HCT116 (cell line): ENCODE measurements at regions not wholly inside any gene's neighbourhood (a gene's known extent, or its start where the extent isn't known, plus 50 kb on each side); places are given as distances from the start of the nearest gene placed in this dataset.

Experiments
- ATF3 ChIP-seq: IDR thresholded peaks from 2 replicates; pipeline ENCODE4 v1.6.1; 2012
- CTCF ChIP-seq, 3 experiments: fragments of 200-600 bp in 1 of 3; sonication (generic) in 1 of 3; IDR thresholded peaks in 2 of 3; conservative IDR thresholded peaks in 1 of 3; 2 replicates each; pipeline ENCODE4 v1.5.1; 2012 to 2017; ENCODE audit warnings: low read depth in 2 of 3, low read length in 2 of 3, antibody characterized with exemption in 1 of 3, borderline replicate concordance in 1 of 3, control low read depth in 1 of 3, mild to moderate bottlenecking in 1 of 3, mixed read lengths in 1 of 3, mixed run types in 1 of 3, moderate library complexity in 1 of 3; ENCODE audit not compliant: insufficient read depth in 1 of 3
- EZH2phosphoT487 ChIP-seq: fragments of 200-600 bp; IDR thresholded peaks from 2 replicates; pipeline ENCODE4 v1.6.1; 2018; ENCODE audit warnings: antibody characterized with exemption, borderline replicate concordance
- FOSL1 ChIP-seq: IDR thresholded peaks from 2 replicates; pipeline ENCODE4 v1.6.1; 2012; ENCODE audit warnings: low read depth
- POLR2A ChIP-seq: IDR thresholded peaks from 2 replicates; pipeline ENCODE4 v1.7.0; 2011; ENCODE audit warnings: borderline replicate concordance; ENCODE audit not compliant: insufficient read depth, insufficient read length; ENCODE audit errors: extremely low read depth
- RAD21 ChIP-seq: IDR thresholded peaks from 2 replicates; pipeline ENCODE4 v1.6.1; 2012; ENCODE audit warnings: low read depth, mild to moderate bottlenecking
- REST ChIP-seq: IDR thresholded peaks from 2 replicates; pipeline ENCODE4 v1.6.1; 2012; ENCODE audit warnings: low read depth

GRCh38 chr21:26743524-26743923 is 101.7 kb downstream of the ADAMTS1 start:
- no peak for TF ChIP-seq RAD21
- no peak for TF ChIP-seq REST
- TF ChIP-seq POLR2A = no peak
- no peak for TF ChIP-seq EZH2phosphoT487
- TF ChIP-seq CTCF (IDR thresholded peaks at IDR 0.05 in 2 of 3, conservative IDR thresholded peaks at IDR 0.05 in 1 of 3; ENCODE audit: borderline replicate concordance in 1 of 3, insufficient read depth in 1 of 3, low read depth in 2 of 3, low read length in 2 of 3) = no peak
- TF ChIP-seq ATF3 = no peak
- TF ChIP-seq FOSL1 = no peak
